Stimulated activated CD4-positive, alpha-beta T cell treated with anti-CD3 and anti-CD28 coated beads, Interleukin-4, amount 100 ng/mL, for 48 hours (primary cell): ENCODE measurements at regions not wholly inside any gene's neighbourhood (a gene's known extent, or its start where the extent isn't known, plus 50 kb on each side); places are given as distances from the start of the nearest gene placed in this dataset.

Source experiments
- DNase-seq, 2 donors: peaks; one replicate each; pipeline ENCODE4 v3.0.0-alpha.2; 2020; ENCODE audit warnings: low read depth in 2 of 2

GRCh38 chr1:79457562-79458224 is 451.2 kb upstream of the ADGRL4 start:
- no peak for DNase-seq

GRCh38 chr1:79448426-79448825 is 441.9 kb upstream of the ADGRL4 start:
- no peak for DNase-seq

GRCh38 chr1:79441238-79441637 is 434.7 kb upstream of the ADGRL4 start:
- no peak for DNase-seq

GRCh38 chr1:79437540-79437939 is 431.0 kb upstream of the ADGRL4 start:
- DNase-seq: no peak

DNA sequence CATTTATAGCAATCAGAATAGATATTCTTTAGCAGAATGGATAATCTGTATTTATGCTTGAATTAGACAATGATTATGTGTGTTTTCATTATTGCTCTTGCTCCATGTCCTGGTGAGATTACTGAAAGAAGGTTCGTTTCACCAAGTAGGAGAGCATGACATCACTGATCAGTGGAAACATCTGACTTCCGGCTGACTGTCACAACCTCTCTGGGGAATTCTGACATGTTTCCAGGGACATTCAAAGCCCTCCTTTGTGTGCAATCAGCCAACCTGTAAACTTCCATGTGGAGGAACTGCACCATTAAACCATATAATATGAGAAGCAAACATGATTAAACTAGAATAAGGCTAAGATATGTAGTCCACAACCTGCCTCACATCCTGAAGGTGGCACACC is 424.8 kb upstream of the ADGRL4 start:
- DNase-seq: no peak

DNA sequence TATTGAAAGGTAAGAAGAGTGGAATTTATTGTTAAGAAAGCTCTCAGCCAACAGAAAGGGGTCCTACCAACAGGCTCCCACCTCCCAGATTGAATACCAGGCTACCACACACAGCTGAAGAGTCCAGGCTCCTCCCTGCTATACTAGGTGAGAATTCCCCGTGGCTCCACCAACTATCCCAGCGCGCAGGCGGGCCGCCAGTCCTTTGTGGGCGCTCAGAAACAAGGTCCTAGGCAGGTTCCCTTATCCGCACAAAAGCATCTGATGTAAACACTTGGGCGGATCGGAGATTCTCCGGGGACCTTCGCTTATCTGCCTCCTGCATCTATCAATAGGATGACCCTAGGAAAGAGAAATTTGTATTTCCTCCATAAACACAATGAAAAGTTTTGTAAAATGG is 423.9 kb upstream of the ADGRL4 start:
- no peak for DNase-seq

GRCh38 chr1:79422726-79423125 is 416.2 kb upstream of the ADGRL4 start:
- no peak for DNase-seq

DNA sequence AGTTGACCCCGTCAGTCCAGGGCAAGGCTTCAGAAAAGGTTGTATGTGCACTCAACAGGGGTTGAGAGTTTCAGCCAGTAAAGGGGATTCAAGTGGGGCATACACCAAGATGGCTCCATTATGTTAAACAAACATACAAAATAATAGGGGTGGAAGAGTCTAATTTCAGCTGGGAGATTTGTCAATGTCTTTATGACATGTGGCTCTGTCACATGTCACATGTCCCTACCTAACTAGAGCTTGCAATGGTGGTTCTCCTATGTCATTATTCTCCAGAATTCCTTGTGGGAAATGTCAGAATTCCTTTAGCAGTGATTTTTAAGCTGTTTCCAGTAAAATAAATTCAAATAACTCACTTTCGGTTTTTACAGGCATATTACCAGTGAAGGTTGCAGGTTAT is 392.0 kb upstream of the ADGRL4 start:
- DNase-seq: no peak

- DNase-seq: no peak
Observed at GRCh38 chr1:79396901-79397300, 390.4 kb upstream of the ADGRL4 start.

- no peak for DNase-seq
Observed at GRCh38 chr1:79388694-79389361, 382.3 kb upstream of the ADGRL4 start.

DNA sequence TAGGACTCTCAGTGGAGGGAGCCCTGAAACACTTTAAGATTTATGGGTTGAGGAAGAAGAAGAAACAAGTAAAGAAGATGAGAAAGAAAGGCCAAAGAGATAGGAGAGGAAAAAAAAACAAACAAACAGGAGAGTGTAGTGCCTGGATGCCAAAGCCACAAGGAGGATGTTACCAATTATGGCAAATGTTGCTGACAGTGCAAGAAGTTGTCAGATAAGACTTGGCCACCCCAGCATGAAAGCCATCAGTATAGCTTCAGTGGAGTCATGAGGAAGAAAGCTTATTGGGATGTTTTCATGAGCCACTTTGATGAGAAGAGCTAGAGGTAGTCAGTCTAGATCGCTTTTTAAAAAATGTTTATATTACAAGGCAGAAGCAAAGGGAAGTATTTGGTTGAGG is 380.2 kb upstream of the ADGRL4 start:
- no peak for DNase-seq

DNA sequence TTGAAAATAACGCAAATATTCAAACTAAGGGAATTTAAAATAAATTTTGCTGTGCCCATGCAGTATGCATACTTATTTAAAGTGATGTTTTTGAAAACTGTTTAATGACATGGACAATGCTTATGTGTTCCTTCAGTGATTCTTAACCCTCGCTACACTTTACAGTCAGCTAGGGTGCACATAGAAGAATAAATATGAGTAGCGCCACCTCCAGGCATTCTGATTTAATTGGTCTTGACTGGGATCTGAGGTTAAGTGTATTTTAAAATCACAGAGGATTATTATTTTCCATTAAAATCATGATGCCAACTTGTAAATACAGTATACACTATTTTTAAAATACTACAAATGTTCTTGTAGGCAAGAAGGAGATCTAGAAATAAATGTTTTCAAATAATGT is 373.5 kb upstream of the ADGRL4 start:
- DNase-seq: no peak

DNA sequence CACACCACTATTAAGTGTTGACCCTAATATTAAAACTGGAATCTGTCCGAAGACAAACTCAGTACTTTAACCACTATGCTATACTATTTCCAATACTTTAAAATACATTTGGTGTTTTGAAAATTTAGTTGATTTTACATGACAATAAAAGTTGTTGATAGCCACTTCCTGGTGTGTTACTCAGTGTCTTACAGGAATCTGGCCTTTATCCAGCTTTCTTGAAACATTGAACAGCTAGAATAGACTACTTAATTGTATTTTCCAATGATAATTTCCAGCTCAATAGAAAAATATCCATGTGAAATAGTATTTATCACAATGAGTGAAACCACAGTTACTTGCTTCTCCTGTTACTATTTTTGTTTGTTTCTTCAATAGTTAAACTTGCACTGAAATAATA is 369.6 kb upstream of the ADGRL4 start:
- no peak for DNase-seq

DNA sequence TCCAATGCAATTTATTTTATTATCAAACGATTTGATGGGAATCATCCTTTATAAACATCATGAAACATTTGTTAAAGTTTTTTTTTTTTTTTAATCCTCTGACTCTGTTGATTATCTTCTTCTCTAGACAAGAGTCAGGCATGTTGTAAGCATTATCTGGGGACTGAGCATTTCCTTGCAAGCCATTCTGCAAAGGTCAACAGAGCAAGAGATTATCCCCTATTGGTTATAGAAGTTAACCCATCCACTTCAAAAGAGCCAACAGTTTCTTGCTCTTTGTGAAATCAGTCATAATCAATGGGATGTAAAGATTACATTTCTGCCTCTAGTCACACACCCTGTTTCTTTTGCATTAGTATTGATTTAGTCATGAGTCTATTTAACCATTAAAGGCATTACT is 368.8 kb upstream of the ADGRL4 start:
- no peak for DNase-seq

- DNase-seq: no peak
Observed at GRCh38 chr1:79374397-79374796, 367.9 kb upstream of the ADGRL4 start.

DNA sequence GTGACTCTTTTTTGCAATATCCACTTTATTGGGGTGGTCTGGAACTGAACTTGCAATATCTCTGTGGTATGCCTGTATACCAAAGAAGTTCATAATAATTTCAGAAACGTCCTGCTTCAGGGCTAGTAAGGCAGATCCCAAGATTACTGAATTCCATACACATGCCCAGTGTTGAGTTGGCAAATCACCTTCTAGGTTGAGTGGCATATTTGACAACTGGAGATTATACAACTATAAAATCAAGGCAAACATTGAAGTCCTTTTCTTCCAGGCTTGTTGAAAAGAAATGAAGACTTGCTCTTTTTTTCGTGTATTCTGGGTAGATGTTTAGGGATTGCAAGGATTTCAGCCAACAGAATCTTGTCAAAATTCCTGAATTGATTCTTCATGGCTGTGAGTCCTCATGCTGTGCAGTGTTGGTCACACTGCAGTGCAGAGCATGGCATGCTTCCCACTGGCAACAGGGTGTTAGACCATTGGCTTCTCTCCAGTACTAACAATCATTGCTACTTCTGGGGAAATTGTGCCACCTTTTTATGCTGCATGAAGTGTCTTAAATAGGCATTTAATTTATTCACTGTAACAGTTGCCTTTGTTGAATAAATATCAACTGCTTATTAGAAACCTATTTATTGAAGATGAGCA is 367.1 kb upstream of the ADGRL4 start:
- no peak for DNase-seq

GRCh38 chr1:79371802-79372201 is 365.3 kb upstream of the ADGRL4 start:
- no peak for DNase-seq

GRCh38 chr1:79369091-79369490 is 362.6 kb upstream of the ADGRL4 start:
- DNase-seq: no peak

DNA sequence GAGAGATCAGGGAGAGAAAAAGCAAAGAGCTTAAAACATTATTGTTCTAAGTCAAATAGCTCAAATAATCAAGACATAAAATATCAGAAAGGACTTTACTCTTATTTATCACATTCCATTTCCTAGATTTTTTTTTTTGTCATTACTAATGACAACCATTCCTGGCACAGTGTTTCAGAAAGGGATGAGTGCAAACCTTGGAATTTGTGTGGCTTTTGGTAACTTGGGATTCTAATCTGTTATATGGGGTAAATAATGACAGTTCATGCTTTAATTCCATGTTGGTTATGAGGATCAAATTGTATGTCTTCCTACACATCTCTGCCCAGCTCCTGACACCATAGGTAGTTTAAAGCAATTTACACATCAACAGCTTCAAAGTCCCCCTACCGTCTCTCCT is 358.4 kb upstream of the ADGRL4 start:
- DNase-seq: no peak

- no peak for DNase-seq
Observed at GRCh38 chr1:79363430-79363829, 356.9 kb upstream of the ADGRL4 start.

DNA sequence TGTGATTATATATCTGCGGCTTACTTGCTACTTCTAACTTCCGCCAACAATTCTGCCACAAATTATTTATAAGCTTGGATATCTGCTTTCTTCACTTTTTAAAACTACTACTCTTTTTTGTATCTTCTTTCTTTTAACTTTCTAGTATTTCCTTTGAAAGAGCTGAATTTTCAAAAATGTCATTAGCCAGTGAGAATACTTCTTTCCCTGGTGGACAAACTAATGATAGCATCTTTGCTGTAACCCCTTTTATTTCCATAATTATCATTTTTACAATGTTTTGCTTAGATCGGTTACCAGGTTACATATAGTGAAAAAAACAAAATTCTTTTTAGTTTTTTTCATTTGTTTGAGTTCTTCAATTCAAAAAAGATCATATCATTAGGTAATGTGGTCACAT is 355.9 kb upstream of the ADGRL4 start:
- DNase-seq: no peak

DNA sequence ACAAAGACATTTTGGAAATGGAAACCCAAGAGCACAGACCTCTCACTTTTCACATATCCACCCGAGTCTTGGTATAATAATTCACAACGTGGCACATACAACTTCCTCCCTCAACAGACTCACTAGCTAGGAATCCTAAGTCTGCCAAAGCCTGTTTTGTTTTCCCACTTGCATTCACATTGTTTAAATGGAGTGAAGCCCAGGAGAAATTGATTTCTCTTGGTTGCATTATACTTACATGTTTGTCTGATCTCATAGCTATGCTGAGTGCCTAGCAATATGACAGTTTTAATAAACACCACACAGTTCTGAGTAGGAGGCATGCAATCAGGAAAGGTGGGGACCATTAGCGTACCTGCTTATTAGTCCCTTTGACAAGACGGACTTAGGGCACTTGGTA is 348.6 kb upstream of the ADGRL4 start:
- DNase-seq: no peak

DNA sequence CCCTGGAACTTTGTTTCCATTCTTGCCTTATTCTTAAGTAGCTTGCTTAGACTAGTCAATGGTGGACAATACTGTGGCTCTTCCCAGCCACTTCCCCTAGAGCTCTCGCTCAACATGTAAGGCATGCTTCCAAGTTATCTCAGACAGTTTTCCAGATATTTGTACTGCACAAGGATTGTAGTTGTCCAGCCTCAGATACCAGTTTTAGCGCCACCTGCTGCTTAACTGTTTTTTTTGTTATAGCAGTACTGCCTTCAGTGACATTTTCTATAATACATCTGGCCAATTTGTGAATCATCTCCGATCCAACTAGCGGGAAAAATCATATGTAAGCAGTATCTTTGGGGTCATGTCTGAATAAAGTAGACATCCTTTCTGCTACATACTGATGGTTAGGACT is 346.7 kb upstream of the ADGRL4 start:
- no peak for DNase-seq
